ENCODE measurements at regions not wholly inside any gene's neighbourhood (a gene's known extent, or its start where the extent isn't known, plus 50 kb on each side); places are given as distances from the start of the nearest gene placed in this dataset.

- TF ChIP-seq YY1 (IDR thresholded peaks at IDR 0.05; ENCODE audit: insufficient read depth, insufficient read length) = no peak
- TF ChIP-seq ZNF274 (IDR thresholded peaks at IDR 0.05; ENCODE audit: low read depth, low read length) = no peak
- TF ChIP-seq SUZ12 (IDR thresholded peaks at IDR 0.05; ENCODE audit: extremely low read depth, insufficient read depth, insufficient read length) = no peak
Observed at GRCh38 chr6:105872249-105872648, 213.9 kb upstream of the PRDM1 start.
